ENCODE measurements at regions not wholly inside any gene's neighbourhood (a gene's known extent, or its start where the extent isn't known, plus 50 kb on each side); places are given as distances from the start of the nearest gene placed in this dataset.

- TF ChIP-seq CTCF (IDR thresholded peaks at IDR 0.05) (no peak), TCF12 (IDR thresholded peaks at IDR 0.05) (no peak), GABPA (IDR thresholded peaks at IDR 0.05; ENCODE audit: low read depth) (no peak)
Observed at GRCh38 chr14:25630447-25630846, 580.5 kb upstream of the STXBP6 start.

All from SK-N-SH (cell line).